Retina (tissue), 1 donor: ENCODE measurements at regions not wholly inside any gene's neighbourhood (a gene's known extent, or its start where the extent isn't known, plus 50 kb on each side); places are given as distances from the start of the nearest gene placed in this dataset.

Experiments used
- DNase-seq: peaks from one replicate; pipeline ENCODE4 v3.0.0-alpha.2; 2016

DNA sequence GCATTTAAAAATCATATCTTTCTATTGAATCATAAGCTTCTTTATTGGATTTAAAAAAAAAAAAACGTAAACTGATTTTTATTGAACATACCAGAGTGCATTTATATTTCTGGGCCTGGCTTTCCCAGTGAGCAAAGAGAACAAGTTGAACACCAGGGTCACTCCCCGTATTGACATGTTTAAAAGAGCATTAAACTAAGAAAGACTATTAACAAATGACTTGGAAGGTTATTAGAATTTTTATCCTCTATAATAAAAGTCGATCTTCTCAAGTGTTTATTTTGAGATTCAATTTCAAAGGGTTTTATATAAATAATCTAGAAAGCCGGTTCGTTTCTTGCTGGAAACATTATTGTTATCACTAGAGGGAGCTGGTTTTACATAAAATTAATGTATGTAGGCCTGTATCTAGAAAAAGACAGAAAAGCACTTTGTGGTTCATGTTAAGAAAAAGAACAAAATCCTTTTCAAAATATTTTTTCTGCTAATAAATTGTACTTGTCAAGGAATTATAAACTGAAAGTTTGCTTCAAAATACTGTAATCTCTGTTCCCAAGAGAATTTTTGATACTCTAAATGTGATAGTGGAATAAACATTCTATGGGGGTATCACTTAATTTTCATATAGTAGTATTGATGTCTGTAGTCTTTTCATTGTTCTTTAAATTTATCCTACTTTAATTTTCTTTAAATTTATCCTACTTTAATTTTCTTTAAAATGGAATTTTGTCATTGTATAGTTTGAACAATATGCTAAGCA, 321.8 kb upstream of the MME start:
- peak; percentile 18 for DNase-seq

DNA sequence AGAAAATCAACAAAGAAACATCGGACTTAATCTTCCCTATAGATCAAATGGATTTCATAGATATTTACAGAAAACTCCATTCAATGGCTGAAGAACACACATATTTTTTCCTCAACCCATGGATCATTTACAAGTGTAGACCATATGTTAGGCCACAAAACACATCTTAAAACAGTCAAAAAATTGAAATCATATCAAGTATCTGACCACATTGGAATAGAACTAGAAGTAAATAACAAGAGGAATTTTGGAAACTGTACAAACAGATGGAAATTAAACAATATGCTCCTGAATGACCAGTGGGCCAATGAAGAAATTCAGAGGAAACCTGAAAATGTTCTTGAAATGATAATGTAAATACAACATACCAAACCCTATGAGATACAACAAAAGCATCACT, 323.1 kb upstream of the GPR149 start:
- DNase-seq, result no peak

DNA sequence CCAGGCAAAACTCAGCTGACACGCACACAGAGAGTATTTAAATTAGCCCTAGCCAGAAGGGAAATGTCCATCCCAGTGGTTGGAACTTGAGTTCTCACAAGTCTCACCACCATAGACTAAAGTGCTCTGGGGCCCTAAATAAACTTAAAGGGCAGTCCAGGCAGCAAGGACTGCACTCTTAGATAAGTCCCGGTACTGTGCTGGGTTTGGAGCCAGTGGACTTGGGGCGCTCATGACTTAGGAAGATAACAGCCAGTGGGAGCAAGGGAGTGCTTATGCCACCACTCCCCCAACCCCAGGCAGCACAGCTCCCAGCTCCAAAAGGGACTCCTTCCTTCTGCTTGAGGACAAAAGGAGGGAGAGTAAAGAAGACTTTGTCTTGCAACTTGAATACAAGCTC, 319.5 kb upstream of the GPR149 start:
- no peak for DNase-seq

DNA sequence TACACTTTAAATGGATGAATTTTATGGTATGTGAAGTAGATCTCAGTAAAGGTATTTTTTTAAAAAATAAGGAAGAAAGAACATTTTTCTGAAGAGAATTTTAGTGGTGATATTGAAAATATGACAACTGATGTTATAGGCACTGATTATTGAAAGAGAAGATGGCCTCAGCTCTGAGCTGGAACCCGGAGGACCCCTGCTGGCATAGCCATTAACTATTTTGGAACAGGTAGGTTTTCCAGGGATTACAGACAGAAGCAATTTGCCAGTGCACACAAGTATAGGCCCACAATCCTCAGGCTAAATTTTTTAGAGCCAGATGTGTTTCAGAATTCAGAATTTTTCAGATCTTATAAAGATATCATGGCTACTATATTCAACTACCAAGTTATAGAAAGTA, 315.9 kb upstream of the GPR149 start:
- no peak for DNase-seq

DNA sequence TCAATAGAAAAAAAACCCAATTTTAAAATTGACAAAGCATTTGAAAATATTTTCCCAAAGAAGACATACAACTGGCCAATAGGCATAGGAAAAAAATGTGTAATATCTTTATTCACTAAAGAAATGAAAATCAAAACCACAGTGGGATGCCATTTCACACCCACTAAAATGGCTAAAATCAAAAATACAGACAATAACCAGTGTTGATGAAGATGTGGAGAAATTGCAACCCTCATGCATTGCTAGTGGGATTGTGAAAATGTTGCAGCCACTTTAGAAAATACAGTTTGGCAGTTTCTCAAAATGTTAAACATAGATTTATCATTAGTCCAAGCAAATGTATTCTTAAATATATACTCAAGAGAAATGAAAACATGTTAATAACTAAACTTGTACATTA, 315.1 kb upstream of the GPR149 start:
- DNase-seq, result no peak

DNA sequence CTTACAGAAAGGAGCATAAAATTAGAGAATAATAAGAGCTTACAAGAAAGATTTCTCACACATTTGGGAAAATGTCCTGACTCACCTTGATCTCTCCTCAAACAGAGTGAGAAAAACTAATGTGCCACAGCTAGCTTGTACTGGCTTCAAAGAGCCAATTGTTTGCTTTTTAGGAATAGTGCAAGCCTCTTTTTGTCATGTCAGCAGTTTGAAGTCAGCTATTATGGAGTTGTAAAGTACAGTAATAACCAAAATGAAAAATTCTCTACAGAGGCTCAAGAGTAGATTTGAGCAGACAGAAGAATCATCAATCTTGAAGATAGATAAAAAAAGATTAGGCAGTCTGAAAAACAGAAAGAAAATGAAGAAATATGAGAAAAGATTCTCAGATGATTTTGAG, 313.4 kb upstream of the GPR149 start:
- no peak for DNase-seq

DNA sequence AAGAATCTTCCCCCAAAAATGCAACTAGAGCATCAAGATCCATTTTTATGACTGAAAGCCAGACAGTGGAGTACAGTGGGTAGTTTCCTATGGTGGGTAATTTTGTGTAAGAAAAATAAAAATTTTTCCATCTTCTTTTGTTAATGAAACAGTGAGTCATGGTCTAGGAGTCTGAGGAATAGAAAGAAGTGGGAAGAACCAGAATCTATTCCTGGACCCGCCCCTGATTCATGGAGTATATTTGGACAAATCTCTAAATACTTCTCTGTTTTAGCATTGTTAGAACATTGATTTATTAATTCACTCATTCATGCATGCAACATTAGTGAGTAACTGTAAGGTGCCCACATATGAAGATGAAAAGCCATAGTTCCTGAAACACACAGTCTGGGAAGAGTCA, 304.5 kb upstream of the GPR149 start:
- no peak for DNase-seq

DNA sequence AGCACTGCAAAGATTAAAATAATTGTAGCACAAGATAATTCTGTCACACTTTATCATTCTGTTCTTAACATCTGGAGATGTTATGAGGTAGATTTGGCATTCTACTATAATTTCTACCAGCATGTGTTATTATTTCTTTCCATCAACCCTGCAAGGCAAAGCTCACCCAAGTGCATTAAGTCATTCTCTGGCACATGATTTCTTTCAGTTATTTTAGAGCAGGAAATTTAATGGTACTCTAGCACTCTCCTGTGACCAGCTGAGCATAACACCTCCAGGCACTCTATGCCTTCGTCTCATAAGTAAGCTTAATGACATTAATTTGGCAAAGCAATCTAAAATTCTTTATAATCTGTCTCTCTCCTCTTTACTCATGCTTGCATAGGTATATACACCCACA, 300.2 kb upstream of the GPR149 start:
- DNase-seq, result no peak

DNA sequence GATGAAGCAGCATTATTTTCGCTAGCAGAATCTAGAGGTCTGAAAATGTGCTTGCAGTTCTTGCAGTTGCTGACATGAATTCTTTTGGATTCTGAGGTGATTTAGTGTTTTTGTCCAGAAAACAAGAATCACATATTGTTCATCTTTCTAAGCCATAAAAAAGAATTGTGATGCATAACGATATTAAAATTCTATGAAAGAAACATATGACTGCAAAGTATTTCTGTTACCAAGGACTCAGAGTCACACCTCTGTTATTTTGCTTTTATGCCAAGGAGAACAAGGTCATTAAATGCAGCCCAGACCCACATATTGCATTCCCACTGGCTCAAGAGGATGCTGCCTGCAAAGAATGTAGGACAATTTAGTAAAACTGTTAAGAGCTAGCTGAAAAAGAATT, 299.8 kb upstream of the GPR149 start:
- peak; percentile 7 for DNase-seq

DNA sequence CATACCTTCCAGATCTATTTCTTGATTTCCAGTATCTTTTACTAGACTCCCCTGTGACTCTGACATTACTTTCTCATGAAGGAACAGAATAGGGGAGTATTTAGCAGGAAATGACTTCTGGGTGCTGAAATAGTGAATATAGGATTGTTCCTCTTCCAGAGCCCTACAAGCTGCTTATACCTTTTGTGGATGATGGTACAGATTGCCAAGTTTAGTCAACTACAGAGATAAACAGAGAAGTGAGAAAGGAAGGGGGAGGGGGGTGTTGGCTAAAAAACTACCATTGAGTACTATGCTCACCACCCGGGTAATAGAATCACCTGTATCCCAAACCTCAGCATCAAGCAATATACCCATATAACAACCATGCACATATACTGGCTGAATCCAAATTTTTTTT, 298.3 kb upstream of the GPR149 start:
- no peak for DNase-seq

DNA sequence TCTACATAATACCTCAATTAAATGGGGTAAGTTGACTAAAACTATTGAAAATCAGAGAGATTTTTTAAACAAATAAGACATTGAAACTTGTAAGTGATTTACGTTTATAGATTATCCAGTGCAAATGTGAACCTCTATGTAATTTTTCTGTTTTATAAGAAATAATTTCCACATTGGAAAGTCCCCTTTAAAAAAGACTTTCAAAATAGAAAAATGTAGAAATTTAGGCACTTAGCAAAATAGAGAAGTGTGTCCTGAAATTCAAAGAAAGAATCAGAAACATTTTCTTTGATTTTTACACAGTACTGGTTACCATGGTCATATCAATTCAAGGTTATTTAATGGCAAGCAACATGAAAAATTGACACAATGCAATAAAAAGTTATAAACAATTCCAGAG, 290.9 kb upstream of the GPR149 start:
- DNase-seq, result no peak

DNA sequence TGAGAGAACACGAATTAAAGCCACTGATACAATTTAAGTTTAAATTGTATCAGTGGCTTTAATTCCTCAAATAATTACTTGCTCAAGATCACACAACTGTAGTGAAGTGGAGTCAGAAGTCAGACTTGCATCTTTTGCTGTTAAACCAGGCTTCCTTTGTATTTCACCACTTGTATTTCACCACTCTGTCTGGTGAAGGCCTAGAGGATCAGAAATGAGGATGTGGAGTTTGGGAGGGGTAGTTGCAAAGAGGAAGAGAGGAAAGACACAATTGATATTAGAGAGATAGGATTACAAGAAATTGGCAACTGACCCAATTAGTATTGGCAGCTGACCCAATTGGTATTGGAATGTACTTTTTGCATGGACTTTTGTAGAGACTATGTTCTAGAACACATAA, 288.1 kb upstream of the GPR149 start:
- DNase-seq, result no peak

DNA sequence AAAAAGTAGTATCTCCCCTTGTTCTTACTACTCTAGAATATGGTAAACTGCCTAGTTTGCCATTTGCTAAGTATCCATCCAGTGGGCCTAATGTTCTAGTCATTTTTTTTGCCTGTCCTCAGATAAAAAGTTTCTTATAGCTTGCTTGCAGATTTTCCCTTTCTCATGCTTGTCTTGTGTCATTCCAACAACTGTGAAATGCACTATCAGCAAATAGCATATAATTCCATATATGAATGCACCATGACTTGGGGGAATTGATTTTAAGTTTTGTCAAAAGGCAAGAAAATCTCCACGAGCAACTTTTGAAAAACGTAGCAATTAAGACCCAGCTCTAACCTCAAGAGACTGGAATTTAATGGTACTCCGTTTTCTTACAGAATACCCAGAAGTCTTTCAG, 286.2 kb upstream of the GPR149 start:
- no peak for DNase-seq

DNA sequence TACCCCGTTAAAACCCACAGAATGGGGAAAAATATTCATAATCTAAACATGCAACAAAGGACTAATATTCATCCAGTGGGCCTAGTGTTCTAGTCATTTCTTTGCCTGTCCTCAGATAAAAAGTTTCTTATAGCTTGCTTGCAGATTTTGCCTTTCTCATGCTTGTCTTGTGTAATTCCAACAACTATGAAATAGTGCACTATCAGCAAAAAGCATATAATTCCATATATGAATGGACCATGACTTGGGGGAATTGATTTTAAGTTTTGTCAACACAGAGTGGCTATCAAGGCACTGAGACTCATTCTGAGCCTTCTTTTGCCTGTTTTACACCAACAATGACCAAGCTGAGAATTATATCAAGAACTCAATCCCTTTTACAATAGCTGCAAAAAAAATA, 278.6 kb upstream of the GPR149 start:
- DNase-seq, result no peak

DNA sequence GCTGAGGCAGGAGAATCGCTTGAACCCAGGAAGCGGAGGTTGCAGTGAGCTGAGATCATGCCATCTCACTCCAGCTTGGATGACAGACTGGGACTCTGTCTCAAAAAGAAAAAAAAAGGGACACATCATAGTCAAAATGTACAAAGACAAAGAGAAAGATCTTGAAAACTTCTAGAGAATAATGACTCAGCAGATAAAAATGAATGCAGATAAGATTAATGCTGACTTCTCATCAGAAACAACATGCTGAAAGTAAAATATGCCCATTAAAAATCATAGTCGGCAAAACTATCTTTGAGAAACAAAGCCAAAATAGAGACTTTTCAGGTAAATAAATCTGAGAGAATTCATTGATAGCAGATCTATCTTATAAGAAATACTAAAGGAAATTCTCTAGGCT, 271.1 kb upstream of the GPR149 start:
- no peak for DNase-seq

DNA sequence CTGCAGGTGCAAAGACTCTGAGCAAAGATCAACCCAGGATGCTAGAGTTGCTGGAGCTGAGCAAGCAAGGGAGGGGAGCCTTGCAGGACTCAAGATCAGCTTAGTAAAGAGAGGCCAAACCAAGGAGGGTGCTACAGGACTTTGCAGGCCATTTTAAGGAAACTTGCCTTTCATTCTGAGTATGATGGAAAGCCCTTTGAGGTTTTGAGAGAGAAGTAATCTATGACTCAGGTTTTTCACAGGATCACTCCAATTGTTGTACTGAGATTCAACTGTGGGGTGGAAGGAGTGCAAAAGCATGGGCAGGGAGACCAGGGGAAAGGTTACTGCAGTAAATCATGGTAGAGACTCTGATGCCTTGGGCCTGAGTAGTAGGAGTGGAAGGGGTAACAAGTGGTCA, 260.4 kb upstream of the GPR149 start:
- no peak for DNase-seq

DNA sequence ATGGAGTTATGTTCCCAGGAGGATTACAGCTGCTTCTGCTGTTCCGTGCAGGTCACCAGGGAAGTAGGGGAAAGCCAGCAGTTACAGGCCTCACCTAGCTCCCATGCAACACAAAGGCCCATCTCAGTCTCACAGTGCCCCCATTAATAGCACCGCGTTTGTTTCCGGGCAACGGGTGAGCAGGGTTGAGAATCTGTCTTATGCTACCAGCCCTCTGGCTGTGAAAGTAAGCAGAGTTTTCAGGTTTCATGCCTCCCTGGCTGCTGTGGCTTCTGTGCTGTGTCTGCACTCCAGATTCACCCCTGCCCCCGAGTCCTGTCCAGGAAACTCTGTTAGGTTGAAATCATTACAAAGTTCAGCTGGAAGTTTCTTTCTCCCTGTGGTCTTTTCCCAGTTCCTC, 254.4 kb upstream of the GPR149 start:
- DNase-seq, result no peak

DNA sequence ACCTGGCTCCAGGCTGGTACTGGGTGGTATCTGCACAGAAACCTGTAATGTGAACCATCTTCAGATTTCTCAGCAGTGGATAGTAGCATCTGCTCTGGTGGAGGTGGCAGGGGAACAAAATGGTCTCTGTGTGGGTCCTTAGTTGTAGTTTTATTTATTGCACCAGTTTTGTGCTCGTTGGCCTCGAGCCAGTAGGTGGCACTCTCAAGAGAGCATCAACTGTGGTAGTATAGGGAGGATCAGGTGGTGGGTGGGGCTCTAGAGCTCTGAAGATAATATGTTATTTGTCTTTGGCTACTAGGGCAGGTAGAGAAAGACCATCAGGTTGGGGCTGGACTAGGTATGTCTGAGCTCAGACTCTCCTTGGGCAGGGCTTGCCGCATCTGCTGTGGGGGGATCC, 254.0 kb upstream of the GPR149 start:
- no peak for DNase-seq

DNA sequence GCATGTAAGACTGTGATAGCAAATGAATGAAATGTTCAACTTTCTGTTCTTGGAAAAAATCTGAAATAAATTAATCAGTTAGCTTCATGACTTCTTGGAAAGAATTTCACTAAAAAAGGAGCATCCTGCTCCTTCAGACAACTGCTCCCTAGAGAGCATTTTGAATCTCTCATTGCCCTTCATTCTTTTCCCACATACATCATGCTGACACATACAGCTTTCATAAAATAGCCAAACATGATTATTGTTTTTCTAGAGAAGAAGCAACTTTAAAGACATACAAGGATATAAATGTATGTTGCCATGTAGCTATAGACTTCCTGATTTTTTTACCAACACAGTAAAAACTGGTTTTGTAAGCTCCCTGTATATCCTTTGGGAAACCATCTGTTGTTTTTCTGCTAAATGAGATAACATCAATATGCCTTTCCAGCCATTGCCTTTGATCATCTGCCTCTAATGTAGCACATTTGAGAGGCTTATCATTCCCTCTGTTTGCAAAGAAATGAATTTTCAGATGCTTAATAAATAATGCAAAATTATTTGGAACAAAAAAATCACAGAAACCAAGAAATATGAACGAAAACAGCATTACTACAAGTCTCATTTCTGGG, 248.2 kb upstream of the GPR149 start:
- no peak for DNase-seq

DNA sequence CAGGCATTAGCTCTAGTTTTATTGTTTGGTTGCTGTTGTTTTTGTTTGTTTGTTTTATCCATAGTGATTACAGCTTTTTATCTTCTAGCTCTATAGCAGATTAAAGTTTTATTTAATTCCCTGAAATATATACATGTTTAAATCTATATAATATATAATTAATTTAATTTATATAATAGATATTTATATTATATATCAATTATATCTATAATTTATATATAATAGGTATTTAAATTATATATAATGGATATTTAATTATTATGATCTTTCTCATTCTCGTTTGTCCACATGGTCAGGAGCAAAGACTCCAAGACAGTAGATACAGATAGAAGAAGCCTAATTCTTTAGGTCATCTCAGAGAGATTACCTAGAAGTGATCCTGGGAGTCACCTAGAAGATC, 238.8 kb upstream of the GPR149 start:
- DNase-seq, result no peak

DNA sequence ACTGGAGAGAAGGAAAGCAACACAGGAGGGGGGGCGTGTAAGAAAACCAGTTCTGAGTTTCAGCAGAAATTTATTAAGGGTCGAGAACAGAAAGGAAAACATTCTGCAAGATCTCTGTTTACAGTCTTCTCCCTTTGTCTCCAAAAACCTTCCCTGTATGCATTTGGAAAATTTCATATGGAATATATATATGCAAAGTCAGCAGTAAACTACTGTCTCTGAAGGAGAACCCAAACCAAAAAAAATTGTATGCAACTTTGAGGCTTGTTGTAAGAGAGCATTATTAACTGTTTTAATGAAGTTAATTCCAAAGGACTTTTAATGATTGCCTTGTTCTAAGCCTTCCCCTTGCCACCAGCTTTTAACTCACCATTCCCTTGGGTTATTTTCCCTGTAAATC, 238.2 kb upstream of the GPR149 start:
- DNase-seq, result no peak

DNA sequence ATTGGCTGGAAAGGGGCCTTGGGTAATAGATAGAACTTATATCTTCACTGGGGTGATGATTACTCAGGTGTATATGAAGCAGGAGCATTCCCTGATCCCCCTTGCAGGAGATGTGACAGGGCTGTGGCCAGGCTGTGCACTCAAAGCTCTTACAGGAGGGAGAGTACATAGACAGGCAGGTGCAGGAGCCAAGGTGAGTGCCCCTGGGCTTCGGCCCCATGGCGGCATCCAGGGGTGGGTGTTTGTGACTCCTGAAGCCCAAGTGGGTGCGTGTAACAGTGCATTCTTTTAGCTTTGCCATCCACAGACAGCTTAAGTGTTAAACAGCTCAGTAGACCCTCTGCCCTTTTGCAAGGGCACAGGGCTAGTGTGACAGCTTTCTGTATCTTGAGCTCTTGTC, 236.6 kb upstream of the GPR149 start:
- no peak for DNase-seq

DNA sequence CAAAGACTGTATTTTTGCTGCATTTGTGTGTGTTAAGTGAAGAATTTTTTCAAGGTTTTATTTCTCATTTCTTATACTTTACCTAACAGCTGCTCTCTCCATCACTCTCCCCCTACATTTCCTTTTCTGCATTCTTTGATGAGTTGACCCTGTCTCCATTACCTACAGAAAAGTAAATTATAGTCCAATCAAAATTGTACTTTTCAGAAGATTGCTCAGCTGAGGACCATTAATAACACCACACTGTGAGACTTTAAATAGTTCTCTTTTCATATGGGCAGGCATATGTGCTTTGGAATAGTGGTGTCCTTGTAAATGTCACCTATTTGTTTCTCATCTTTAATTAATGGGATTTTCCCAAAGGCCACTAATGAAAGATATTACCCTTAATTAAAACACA, 234.7 kb upstream of the GPR149 start:
- DNase-seq, result no peak

DNA sequence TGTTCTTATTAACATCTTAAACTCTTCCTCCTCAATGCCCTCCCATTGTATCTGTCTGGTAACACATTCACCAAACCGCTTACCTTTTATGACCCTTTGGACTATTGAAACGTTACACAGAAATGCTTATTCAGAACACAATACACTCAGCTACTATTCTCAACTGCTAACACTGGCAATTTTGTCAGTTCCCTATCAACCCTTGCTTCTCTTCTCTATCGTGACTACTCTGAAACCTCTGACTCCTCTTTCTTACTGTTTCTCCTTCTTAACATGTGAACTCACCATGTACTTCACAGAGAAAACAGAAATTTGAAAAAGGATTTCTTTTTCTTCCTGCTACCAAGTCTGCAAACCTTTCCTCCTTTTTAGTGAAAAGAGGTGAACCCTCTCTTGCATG, 232.9 kb upstream of the GPR149 start:
- DNase-seq, result no peak

DNA sequence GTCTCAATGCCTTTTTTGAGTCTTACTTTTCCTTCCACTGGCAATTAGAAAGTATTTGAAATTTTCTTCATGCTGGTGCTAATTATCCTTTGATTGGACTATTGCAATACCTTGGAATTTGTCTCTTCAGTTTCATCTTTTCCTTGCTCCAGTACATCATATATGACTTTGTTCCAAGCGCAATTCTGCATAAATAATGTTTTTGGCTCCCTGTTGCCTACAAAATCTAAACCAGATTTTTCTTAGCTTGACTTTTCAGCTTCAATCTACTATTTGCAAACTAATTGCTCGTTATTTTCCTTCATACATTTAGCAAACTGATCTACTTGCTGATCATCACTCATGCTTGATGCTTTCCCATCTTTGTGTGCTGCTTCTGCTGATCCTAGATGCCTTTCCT, 230.8 kb upstream of the GPR149 start:
- DNase-seq, result no peak
